Spleen (tissue), 11 donors: ENCODE measurements at regions not wholly inside any gene's neighbourhood (a gene's known extent, or its start where the extent isn't known, plus 50 kb on each side); places are given as distances from the start of the nearest gene placed in this dataset.

Experiments used
- DNase-seq: peaks from one replicate; pipeline ENCODE4 v3.0.0-alpha.2; 2020
- H3K27ac ChIP-seq, 8 donors: fragments of 200-600 bp; sonication (generic) in 7 of 8; 1 replicate in 4 of 8; 2 replicates in 4 of 8; pipeline versions ENCODE4 v1.5.0 to v1.8.0; 2016 to 2021; ENCODE audit warnings: inconsistent platforms in 4 of 8, mild to moderate bottlenecking in 4 of 8, moderate library complexity in 1 of 8
- H3K27me3 ChIP-seq, 7 donors: fragments of 200-600 bp; sonication (generic) in 6 of 7; replicated peaks in 1 of 7; 1 replicate in 4 of 7; 2 replicates in 3 of 7; pipeline versions ENCODE4 v1.5.0 to v1.8.0; 2016 to 2021; ENCODE audit warnings: inconsistent platforms in 3 of 7, mild to moderate bottlenecking in 1 of 7
- H3K36me3 ChIP-seq, 6 donors: fragments of 200-600 bp; sonication (generic) in 5 of 6; 1 replicate in 4 of 6; 2 replicates in 2 of 6; pipeline versions ENCODE4 v1.5.0 to v1.8.0; 2016 to 2021; ENCODE audit warnings: inconsistent platforms in 2 of 6
- H3K4me1 ChIP-seq, 6 donors: fragments of 200-600 bp; sonication (generic) in 5 of 6; 1 replicate in 3 of 6; 2 replicates in 3 of 6; pipeline versions ENCODE4 v1.5.0 to v1.8.0; 2016 to 2021; ENCODE audit warnings: inconsistent platforms in 3 of 6
- H3K4me3 ChIP-seq, 8 donors: fragments of 200-600 bp; sonication (generic) in 7 of 8; 1 replicate in 4 of 8; 2 replicates in 4 of 8; pipeline versions ENCODE4 v1.5.0 to v1.8.0; 2016 to 2021; ENCODE audit warnings: inconsistent platforms in 4 of 8, mild to moderate bottlenecking in 4 of 8, moderate library complexity in 2 of 8
- H3K9me3 ChIP-seq, 8 donors: fragments of 200-600 bp; sonication (generic) in 7 of 8; 1 replicate in 4 of 8; 2 replicates in 4 of 8; pipeline versions ENCODE4 v1.5.0 to v1.8.0; 2016 to 2021; ENCODE audit warnings: inconsistent platforms in 4 of 8
- CTCF ChIP-seq, 11 experiments: fragments of 200-600 bp in 7 of 11; fragments of 450-650 bp in 4 of 11; sonication (generic) in 4 of 11; IDR thresholded peaks in 8 of 11; conservative IDR thresholded peaks in 3 of 11; 1 replicate in 7 of 11; 2 replicates in 4 of 11; pipeline versions ENCODE4 v1.4.0 to v1.8.0; 2016 to 2021; ENCODE audit warnings: antibody characterized with exemption in 11 of 11, inconsistent platforms in 4 of 11, mild to moderate bottlenecking in 1 of 11
- POLR2A ChIP-seq, 3 donors: fragments of 450-650 bp; IDR thresholded peaks; one replicate each; pipeline ENCODE4 v1.5.1; 2017; ENCODE audit warnings: antibody characterized with exemption in 3 of 3, mild to moderate bottlenecking in 1 of 3
- POLR2AphosphoS5 ChIP-seq, 3 donors: sonication (generic); formaldehyde crosslinking; IDR thresholded peaks; one replicate each; pipeline ENCODE4 v1.5.1; 2017; ENCODE audit warnings: antibody characterized with exemption in 3 of 3
- WGBS, 5 donors: extraction: QIAGEN DNeasy Blood & Tissue Kit in 3 of 5; methylation state at CpG; one replicate each; pipeline versions ENCODE4 v1.1.5 to v1.1.7; 2013 to 2018; 5-methylcytosine and 5-hydroxymethylcytosine counted together
- intact Hi-C: fragments of 100-400 bp; cut with DNase I; formaldehyde crosslinking; loops from one replicate; pipeline ENCODE4 v1.15.0; 2023; ENCODE audit warnings: low total_unique reads
- donor health status: healthy with polysubstance abuse.
- donor health status: DM: no; HTN: no; CAD: no; lungs with moderate emphysema.
- donor health status: DM: no; HTN: no; CAD: no.
- donor health status: Bipolar disorder and iron deficiency.
- donor health status: healthy.
- donor health status: DM: no; HTN: no; CAD: no.
- donor health status: DM: yes; HTN: yes; CAD: no.

GRCh38 chr5:88545338-88545737, 276.7 kb upstream of the TMEM161B start:
- TF ChIP-seq POLR2A (IDR thresholded peaks at IDR 0.05) (no peak), CTCF (IDR thresholded peaks at IDR 0.05 in 8 of 11, conservative IDR thresholded peaks at IDR 0.05 in 3 of 11) (no peak), POLR2AphosphoS5 (IDR thresholded peaks at IDR 0.05) (no peak)
- H3K4me1 ChIP-seq, result no peaks in the 10 kb centered on the region
- H3K36me3 ChIP-seq, result no peaks in the 10 kb centered on the region
- intact Hi-C loops, result no loop called here
- H3K9me3 ChIP-seq, result no peaks in the 10 kb centered on the region
- no peak overlapping the region for H3K4me3 ChIP-seq
- H3K27me3 ChIP-seq, result no peaks in the 10 kb centered on the region
- no peak overlapping the region for H3K27ac ChIP-seq
- no peak for DNase-seq

GRCh38 chr5:88544671-88545070, 276.0 kb upstream of the TMEM161B start:
- Histone ChIP-seq H3K27me3 (no peaks in the 10 kb centered on the region), H3K27ac (no peak overlapping the region), H3K4me1 (no peaks in the 10 kb centered on the region), H3K36me3 (no peaks in the 10 kb centered on the region), H3K9me3 (no peaks in the 10 kb centered on the region), H3K4me3 (no peak overlapping the region)
- TF ChIP-seq POLR2AphosphoS5 (IDR thresholded peaks at IDR 0.05), result no peak
- TF ChIP-seq CTCF (IDR thresholded peaks at IDR 0.05 in 8 of 11, conservative IDR thresholded peaks at IDR 0.05 in 3 of 11), result no peak
- no peak for TF ChIP-seq POLR2A (IDR thresholded peaks at IDR 0.05)
- DNase-seq, result no peak
- intact Hi-C loops, result no loop called here
- WGBS, 5 donors, result 66 to 94% (median 85%) methylated on average over 3 of the region's 3 CpGs

GRCh38 chr5:88544136-88544645, 275.5 kb upstream of the TMEM161B start:
- H3K36me3 ChIP-seq, result no peaks in the 10 kb centered on the region
- intact Hi-C loops, result no loop called here

GRCh38 chr5:88542786-88543185, 274.1 kb upstream of the TMEM161B start:
- intact Hi-C loops, result no loop called here

More at GRCh38 chr5:88544136-88544645, 275.5 kb upstream of the TMEM161B start:
- H3K27ac ChIP-seq, result no peak overlapping the region
- H3K4me3 ChIP-seq, result no peak overlapping the region
- DNase-seq, result no peak
- no peaks in the 10 kb centered on the region for H3K4me1 ChIP-seq
- peaks cover 0 to under 1% (median 0%) of the 10 kb centered on the region in 7 donors for H3K27me3 ChIP-seq
- TF ChIP-seq CTCF (IDR thresholded peaks at IDR 0.05 in 8 of 11, conservative IDR thresholded peaks at IDR 0.05 in 3 of 11) (no peak), POLR2AphosphoS5 (IDR thresholded peaks at IDR 0.05) (no peak), POLR2A (IDR thresholded peaks at IDR 0.05) (no peak)
- WGBS, 5 donors, result 78 to 85% (median 82%) methylated on average over 6 of the region's 6 CpGs
- H3K9me3 ChIP-seq, result no peaks in the 10 kb centered on the region

More at GRCh38 chr5:88542786-88543185, 274.1 kb upstream of the TMEM161B start:
- Histone ChIP-seq H3K4me3 (no peak overlapping the region), H3K36me3 (no peaks in the 10 kb centered on the region), H3K4me1 (no peaks in the 10 kb centered on the region), H3K27ac (no peak overlapping the region), H3K9me3 (no peaks in the 10 kb centered on the region), H3K27me3 (peaks cover 0 to 9% (median 0%) of the 10 kb centered on the region in 7 donors)
- no peak for DNase-seq
- no peak for TF ChIP-seq POLR2A (IDR thresholded peaks at IDR 0.05)
- no peak for TF ChIP-seq POLR2AphosphoS5 (IDR thresholded peaks at IDR 0.05)
- no peak for TF ChIP-seq CTCF (IDR thresholded peaks at IDR 0.05 in 8 of 11, conservative IDR thresholded peaks at IDR 0.05 in 3 of 11)
